Keratinocyte (primary cell): ENCODE measurements at regions not wholly inside any gene's neighbourhood (a gene's known extent, or its start where the extent isn't known, plus 50 kb on each side); places are given as distances from the start of the nearest gene placed in this dataset.

Source experiments
- DNase-seq: peaks from one replicate; pipeline ENCODE4 v3.0.0-alpha.2; 2011; ENCODE audit warnings: low read depth, missing footprints, low spot score
- FAIRE-seq: peaks from 2 replicates; lab custom pipeline; 2011; peaks lifted over from hg19 to GRCh38; lab: Jason Lieb, UNC
- H2AFZ ChIP-seq: 2 replicates; pipeline ENCODE4 v1.6.0; 2012; ENCODE audit warnings: low read length, control low read depth, inconsistent platforms; ENCODE audit not compliant: control insufficient read depth
- H3K27ac ChIP-seq: 2 replicates; pipeline ENCODE4 v1.5.1; 2011; ENCODE audit warnings: low read length; ENCODE audit not compliant: control insufficient read depth, insufficient read depth
- H3K27me3 ChIP-seq: 3 replicates; pipeline ENCODE4 v1.6.0; 2011; ENCODE audit warnings: low read length; ENCODE audit not compliant: control insufficient read depth, insufficient read depth; ENCODE audit errors: extremely low read depth
- H3K36me3 ChIP-seq, 2 experiments: 2 replicates in 1 of 2; 3 replicates in 1 of 2; pipeline ENCODE4 v1.5.1; 2011; ENCODE audit warnings: low read length in 2 of 2, mild to moderate bottlenecking in 1 of 2; ENCODE audit not compliant: control insufficient read depth in 2 of 2, insufficient read depth in 2 of 2; ENCODE audit errors: extremely low read depth in 1 of 2
- H3K4me1 ChIP-seq: 3 replicates; pipeline ENCODE4 v1.5.1; 2011; ENCODE audit warnings: low read length; ENCODE audit not compliant: control insufficient read depth, insufficient read depth; ENCODE audit errors: extremely low read depth
- H3K4me2 ChIP-seq: 3 replicates; pipeline ENCODE4 v1.6.0; 2011; ENCODE audit warnings: low read depth, low read length; ENCODE audit not compliant: control insufficient read depth, insufficient read depth; ENCODE audit errors: extremely low read depth
- H3K4me3 ChIP-seq, 3 experiments: fragments of 200-600 bp in 1 of 3; sonication (generic) in 1 of 3; 2 replicates in 2 of 3; 3 replicates in 1 of 3; pipeline ENCODE4 v1.5.1; 2011 to 2016; ENCODE audit warnings: low read length in 3 of 3, mild to moderate bottlenecking in 3 of 3, control low read depth in 2 of 3, inconsistent platforms in 1 of 3, low read depth in 1 of 3, mixed read lengths in 1 of 3, mixed run types in 1 of 3, moderate library complexity in 1 of 3; ENCODE audit not compliant: control insufficient read depth in 2 of 3, insufficient read depth in 2 of 3; ENCODE audit errors: extremely low read depth in 1 of 3
- H3K79me2 ChIP-seq: 2 replicates; pipeline ENCODE4 v1.6.0; 2012; ENCODE audit warnings: low read length; ENCODE audit not compliant: control insufficient read depth, insufficient read depth
- H3K9ac ChIP-seq: 3 replicates; pipeline ENCODE4 v1.6.0; 2011; ENCODE audit warnings: low read length; ENCODE audit not compliant: control insufficient read depth, insufficient read depth; ENCODE audit errors: extremely low read depth
- H3K9me1 ChIP-seq: 3 replicates; pipeline ENCODE4 v1.6.0; 2011; ENCODE audit warnings: low read length; ENCODE audit not compliant: control insufficient read depth, insufficient read depth; ENCODE audit errors: extremely low read depth
- H3K9me3 ChIP-seq: 2 replicates; pipeline ENCODE4 v1.5.1; 2012; ENCODE audit warnings: low read depth, low read length; ENCODE audit not compliant: control insufficient read depth
- H4K20me1 ChIP-seq: 3 replicates; pipeline ENCODE4 v1.6.0; 2011; ENCODE audit warnings: low read length; ENCODE audit not compliant: control insufficient read depth, insufficient read depth; ENCODE audit errors: extremely low read depth
- CTCF ChIP-seq, 3 experiments: IDR thresholded peaks in 1 of 3; conservative IDR thresholded peaks in 1 of 3; optimal IDR thresholded peaks in 1 of 3; 2 replicates in 2 of 3; 3 replicates in 1 of 3; pipeline versions ENCODE3 to v1.5.1; 2011; ENCODE audit warnings: low read length in 3 of 3, mild to moderate bottlenecking in 3 of 3, moderate library complexity in 2 of 3, control low read depth in 1 of 3, inconsistent platforms in 1 of 3; ENCODE audit not compliant: insufficient read depth in 2 of 3; ENCODE audit errors: extremely low read depth in 1 of 3
- EZH2 ChIP-seq: IDR thresholded peaks from one replicate; pipeline ENCODE4 v1.6.1; 2012; ENCODE audit warnings: inconsistent platforms, mild to moderate bottlenecking, low read length, moderate library complexity
- dilution Hi-C: fragments of 300-500 bp; cut with MboI; formaldehyde crosslinking; loops from one replicate; pipeline ENCODE4 v1.7.0; 2020; ENCODE audit warnings: low sequenced_read_pairs; ENCODE audit not compliant: extremely low pct_ligation_motif_present

DNA sequence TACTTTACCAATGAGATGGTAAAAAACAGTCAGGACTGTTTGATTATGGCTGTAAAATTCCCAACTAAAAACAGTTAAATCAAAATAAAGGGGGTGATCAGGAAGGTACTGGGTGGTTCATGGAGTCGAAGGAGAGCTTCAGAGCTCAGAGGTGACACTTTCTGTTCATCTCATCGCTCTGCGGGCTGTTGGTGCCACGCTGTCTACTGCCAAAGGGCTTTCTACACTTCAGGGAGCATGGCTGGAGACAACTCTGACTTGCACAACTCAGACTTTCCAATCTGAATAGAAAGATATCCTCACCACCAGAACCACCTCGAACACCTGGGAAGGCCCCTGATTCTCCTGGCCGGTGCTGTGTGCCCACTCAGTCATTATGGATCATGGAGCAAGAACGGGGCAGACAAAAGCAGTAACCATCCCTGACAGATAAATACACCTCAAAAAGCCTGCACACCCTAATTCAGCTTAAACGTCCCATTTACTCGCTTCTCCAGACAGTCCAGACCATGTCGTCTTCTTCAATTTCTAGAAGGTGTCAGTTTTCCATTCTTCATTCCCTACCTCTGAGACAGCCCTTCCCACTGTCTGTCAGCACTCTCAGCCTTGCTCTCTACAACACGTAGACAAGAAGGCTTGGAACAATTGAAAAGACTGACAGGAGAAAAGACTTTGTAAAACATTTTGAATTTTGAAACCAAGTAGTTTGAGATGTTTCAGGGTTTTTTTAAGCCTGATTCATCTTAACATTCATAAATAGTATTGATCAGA, 348.7 kb upstream of the NFE2L3 start:
- DNase-seq: no peak
- H3K27ac ChIP-seq: no peak overlapping the region

DNA sequence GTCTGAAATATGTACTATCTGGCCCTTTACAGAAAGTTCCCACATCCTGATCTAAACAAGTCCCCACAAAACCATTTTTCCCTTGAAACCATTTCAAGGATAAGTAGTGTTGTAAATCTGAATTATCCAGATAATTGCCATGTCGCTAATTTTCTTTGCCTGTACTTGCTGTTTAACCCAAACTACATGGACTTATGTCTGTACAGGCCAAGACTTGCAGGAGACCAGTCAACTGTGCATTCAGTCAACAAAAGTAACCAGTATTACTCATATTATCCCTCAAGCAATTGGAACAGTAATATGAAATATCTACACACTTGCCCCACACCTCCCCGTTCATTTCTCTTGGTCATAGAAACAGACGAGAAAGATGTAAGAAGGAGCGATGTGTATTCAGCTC, 347.8 kb upstream of the NFE2L3 start:
- no peak overlapping the region for H3K27ac ChIP-seq
- dilution Hi-C loops: no loop called here
- peak overlapping the region; percentile 65 for H3K4me2 ChIP-seq
- H3K27me3 ChIP-seq: no peaks in the 10 kb centered on the region
- H2AFZ ChIP-seq: no peak overlapping the region
- TF ChIP-seq EZH2: no peak
- no peak for TF ChIP-seq CTCF (optimal IDR thresholded peaks at IDR 0.05 in 1 of 3, IDR thresholded peaks at IDR 0.05 in 1 of 3, conservative IDR thresholded peaks at IDR 0.05 in 1 of 3; ENCODE audit: extremely low read depth in 1 of 3, insufficient read depth in 2 of 3, low read length in 3 of 3)
- H3K4me1 ChIP-seq: peaks cover 28% of the 10 kb centered on the region
- no peaks in the 10 kb centered on the region for H3K79me2 ChIP-seq
- H3K36me3 ChIP-seq: no peaks in the 10 kb centered on the region
- H4K20me1 ChIP-seq: no peaks in the 10 kb centered on the region
- FAIRE-seq (peak; percentile 96), DNase-seq (peak; percentile 81)
- H3K9me3 ChIP-seq: no peaks in the 10 kb centered on the region
- peak overlapping the region in 1 of 3 experiments; percentile 28 for H3K4me3 ChIP-seq
- H3K9me1 ChIP-seq: no peaks in the 10 kb centered on the region
- H3K9ac ChIP-seq: no peak overlapping the region

More for the DNA sequence above, 348.7 kb upstream of the NFE2L3 start:
- dilution Hi-C loops: no loop called here
- H4K20me1 ChIP-seq: no peaks in the 10 kb centered on the region
- H3K4me2 ChIP-seq: peak overlapping the region; percentile 65
- H3K9me1 ChIP-seq: no peaks in the 10 kb centered on the region
- no peak overlapping the region for H2AFZ ChIP-seq
- TF ChIP-seq EZH2: no peak
- no peak for TF ChIP-seq CTCF (optimal IDR thresholded peaks at IDR 0.05 in 1 of 3, IDR thresholded peaks at IDR 0.05 in 1 of 3, conservative IDR thresholded peaks at IDR 0.05 in 1 of 3; ENCODE audit: extremely low read depth in 1 of 3, insufficient read depth in 2 of 3, low read length in 3 of 3)
- no peak for FAIRE-seq
- no peaks in the 10 kb centered on the region for H3K27me3 ChIP-seq
- H3K9me3 ChIP-seq: no peaks in the 10 kb centered on the region
- no peaks in the 10 kb centered on the region for H3K36me3 ChIP-seq
- peaks cover 28% of the 10 kb centered on the region for H3K4me1 ChIP-seq
- no peak overlapping the region for H3K4me3 ChIP-seq
- no peak overlapping the region for H3K9ac ChIP-seq
- H3K79me2 ChIP-seq: no peaks in the 10 kb centered on the region
